H9 (cell line): ENCODE measurements at regions not wholly inside any gene's neighbourhood (a gene's known extent, or its start where the extent isn't known, plus 50 kb on each side); places are given as distances from the start of the nearest gene placed in this dataset.

Source experiments
- DNase-seq: peaks from one replicate; pipeline ENCODE4 v3.0.0-alpha.2; 2017
- H2AFZ ChIP-seq: one replicate; pipeline ENCODE4 v1.6.1; 2013; ENCODE audit warnings: mild to moderate bottlenecking, low read length, control low read depth, moderate library complexity
- H2AK5ac ChIP-seq: 2 replicates; pipeline ENCODE4 v1.6.1; 2013; ENCODE audit warnings: low read length, control low read depth, mixed read lengths; ENCODE audit not compliant: insufficient read length
- H2BK120ac ChIP-seq: one replicate; pipeline ENCODE4 v1.6.1; 2013; ENCODE audit warnings: low read depth, mild to moderate bottlenecking, low read length, control low read depth, inconsistent platforms; ENCODE audit not compliant: poor library complexity, severe bottlenecking
- H2BK12ac ChIP-seq: 2 replicates; pipeline ENCODE4 v1.6.1; 2013; ENCODE audit warnings: low read length, control low read depth, mixed read lengths, low read depth; ENCODE audit not compliant: insufficient read length
- H2BK15ac ChIP-seq: 2 replicates; pipeline ENCODE4 v1.6.1; 2013; ENCODE audit warnings: low read depth, low read length, control low read depth
- H2BK20ac ChIP-seq: one replicate; pipeline ENCODE4 v1.6.1; 2013; ENCODE audit warnings: low read depth, mild to moderate bottlenecking, low read length, control low read depth, inconsistent platforms; ENCODE audit not compliant: poor library complexity, severe bottlenecking
- H2BK5ac ChIP-seq: 2 replicates; pipeline ENCODE4 v1.6.1; 2013; ENCODE audit warnings: low read length, control low read depth, mixed read lengths; ENCODE audit not compliant: insufficient read length
- H3K14ac ChIP-seq: 2 replicates; pipeline ENCODE4 v1.6.1; 2013; ENCODE audit warnings: low read length, control low read depth; ENCODE audit not compliant: insufficient read depth
- H3K18ac ChIP-seq: 2 replicates; pipeline ENCODE4 v1.6.1; 2013; ENCODE audit warnings: low read depth, mild to moderate bottlenecking, mixed read lengths, low read length, control low read depth; ENCODE audit not compliant: insufficient read length
- H3K23ac ChIP-seq: 2 replicates; pipeline ENCODE4 v1.6.1; 2013; ENCODE audit warnings: low read length, control low read depth, mixed read lengths, low read depth; ENCODE audit not compliant: insufficient read length
- H3K23me2 ChIP-seq: 2 replicates; pipeline ENCODE4 v1.6.1; 2013; ENCODE audit warnings: low read depth, mild to moderate bottlenecking, mixed read lengths, low read length, control low read depth; ENCODE audit not compliant: insufficient read length, poor library complexity, severe bottlenecking
- H3K27ac ChIP-seq: 2 replicates; pipeline ENCODE4 v1.5.1; 2013; ENCODE audit warnings: low read length, control low read depth, mixed read lengths, low read depth; ENCODE audit not compliant: insufficient read length
- H3K27me3 ChIP-seq: 2 replicates; pipeline ENCODE4 v1.6.1; 2013; ENCODE audit warnings: low read length, control low read depth, inconsistent platforms; ENCODE audit not compliant: insufficient read depth
- H3K4ac ChIP-seq: 2 replicates; pipeline ENCODE4 v1.6.1; 2013; ENCODE audit warnings: low read depth, mild to moderate bottlenecking, control low read depth, inconsistent platforms, low read length, moderate library complexity
- H3K4me1 ChIP-seq: 2 replicates; pipeline ENCODE4 v1.6.1; 2013; ENCODE audit warnings: low read length, control low read depth, inconsistent platforms; ENCODE audit not compliant: insufficient read depth
- H3K4me2 ChIP-seq: 2 replicates; pipeline ENCODE4 v1.6.1; 2013; ENCODE audit warnings: low read length, control low read depth, mixed read lengths; ENCODE audit not compliant: insufficient read length, insufficient read depth
- H3K56ac ChIP-seq: 2 replicates; pipeline ENCODE4 v1.6.1; 2013; ENCODE audit warnings: low read depth, mild to moderate bottlenecking, mixed read lengths, low read length, control low read depth; ENCODE audit not compliant: insufficient read length
- H3K79me1 ChIP-seq: 2 replicates; pipeline ENCODE4 v1.6.1; 2013; ENCODE audit warnings: low read depth, mild to moderate bottlenecking, moderate library complexity, low read length, control low read depth, inconsistent platforms; ENCODE audit not compliant: insufficient read depth, poor library complexity, severe bottlenecking
- H3K79me2 ChIP-seq: 2 replicates; pipeline ENCODE4 v1.6.1; 2013; ENCODE audit warnings: low read length, control low read depth, inconsistent platforms; ENCODE audit not compliant: insufficient read depth
- H3K9ac ChIP-seq: 2 replicates; pipeline ENCODE4 v1.6.1; 2013; ENCODE audit warnings: low read length, control low read depth, mixed read lengths; ENCODE audit not compliant: insufficient read length; ENCODE audit errors: extremely low read depth
- H3K9me3 ChIP-seq: one replicate; pipeline ENCODE4 v1.6.1; 2013; ENCODE audit warnings: low read depth, low read length, inconsistent platforms; ENCODE audit not compliant: control insufficient read depth
- H3T11ph ChIP-seq: one replicate; pipeline ENCODE4 v1.6.1; 2013; ENCODE audit warnings: mild to moderate bottlenecking, low read length, control low read depth, inconsistent platforms
- H4K20me1 ChIP-seq: one replicate; pipeline ENCODE4 v1.6.1; 2013; ENCODE audit not compliant: control insufficient read depth, insufficient read length, insufficient read depth
- H4K5ac ChIP-seq: 2 replicates; pipeline ENCODE4 v1.6.1; 2013; ENCODE audit warnings: low read depth, mild to moderate bottlenecking, mixed read lengths, low read length, control low read depth; ENCODE audit not compliant: insufficient read length
- H4K8ac ChIP-seq: replicated peaks from 2 replicates; pipeline ENCODE4 v1.6.1; 2013; ENCODE audit warnings: low read length, control low read depth, mixed read lengths, low read depth; ENCODE audit not compliant: insufficient read length
- H4K91ac ChIP-seq: 2 replicates; pipeline ENCODE4 v1.6.1; 2013; ENCODE audit warnings: low read depth, mild to moderate bottlenecking, moderate library complexity, mixed read lengths, low read length, control low read depth; ENCODE audit not compliant: insufficient read length
- H3K27ac Mint-ChIP-seq, 3 experiments: 2 replicates in 2 of 3; 3 replicates in 1 of 3; pipeline ENCODE4 v1.8.0; 2020 to 2021; ENCODE audit warnings: mixed read lengths in 3 of 3, mild to moderate bottlenecking in 1 of 3, moderate library complexity in 1 of 3
- H3K27me3 Mint-ChIP-seq: 2 replicates; pipeline ENCODE4 v1.8.0; 2021; ENCODE audit warnings: low read depth, mild to moderate bottlenecking, moderate library complexity, mixed read lengths
- H3K36me3 Mint-ChIP-seq, 3 experiments: 2 replicates in 2 of 3; 3 replicates in 1 of 3; pipeline ENCODE4 v1.8.0; 2020 to 2021; ENCODE audit warnings: low read depth in 3 of 3, mixed read lengths in 3 of 3; ENCODE audit not compliant: insufficient read depth in 1 of 3
- H3K4me1 Mint-ChIP-seq, 2 experiments: 2 replicates each; pipeline ENCODE4 v1.8.0; 2020; ENCODE audit warnings: mixed read lengths in 2 of 2
- H3K4me3 Mint-ChIP-seq, 2 experiments: 2 replicates in 1 of 2; 3 replicates in 1 of 2; pipeline ENCODE4 v1.8.0; 2020 to 2021; ENCODE audit warnings: mild to moderate bottlenecking in 2 of 2, mixed read lengths in 2 of 2, moderate library complexity in 1 of 2
- H3K9me3 Mint-ChIP-seq, 2 experiments: 2 replicates in 1 of 2; 3 replicates in 1 of 2; pipeline ENCODE4 v1.8.0; 2020; ENCODE audit warnings: mild to moderate bottlenecking in 2 of 2, mixed read lengths in 2 of 2, moderate library complexity in 1 of 2
- CTCF ChIP-seq: fragments of 200-600 bp; sonication (generic); conservative IDR thresholded peaks from 3 replicates; pipeline ENCODE4 v1.8.0; 2021; ENCODE audit warnings: antibody characterized with exemption, mild to moderate bottlenecking
- WGBS: extraction: QIAGEN DNeasy Blood & Tissue Kit; methylation state at CpG from one replicate; pipeline ENCODE4 v1.1.7; 2013; ENCODE audit warnings: missing lambda C conversion rate, low lambda C conversion rate, mixed read lengths; ENCODE audit not compliant: insufficient read length; ENCODE audit errors: extremely low coverage; 5-methylcytosine and 5-hydroxymethylcytosine counted together

- Histone ChIP-seq H2AFZ (no peak overlapping the region), H3K79me1 (no peaks in the 10 kb centered on the region), H4K20me1 (no peaks in the 10 kb centered on the region), H2AK5ac (no peak overlapping the region), H3K23ac (no peak overlapping the region), H2BK20ac (no peak overlapping the region), H3K18ac (no peak overlapping the region), H2BK120ac (no peak overlapping the region), H3K56ac (no peak overlapping the region), H2BK12ac (no peak overlapping the region), H3K4me1 (no peaks in the 10 kb centered on the region), H3T11ph (no peak overlapping the region), H2BK15ac (no peak overlapping the region), H3K27me3 (0 out of 2 replicates have a peak, but pooled peaks cover 2% of the 10 kb centered on the region), H3K9ac (no peak overlapping the region), H3K4ac (no peak overlapping the region), H4K8ac (no peak overlapping the region), H3K14ac (no peak overlapping the region), H3K23me2 (no peaks in the 10 kb centered on the region), H3K9me3 (no peaks in the 10 kb centered on the region), H4K91ac (no peak overlapping the region), H3K79me2 (no peaks in the 10 kb centered on the region; the same call in 1 of the 2 replicates), H4K5ac (no peak overlapping the region), H3K4me2 (no peak overlapping the region), H3K27ac (no peak overlapping the region), H2BK5ac (no peak overlapping the region)
- no peaks in the 10 kb centered on the region for H3K36me3 Mint-ChIP-seq
- no peak for TF ChIP-seq CTCF
- no peaks in the 10 kb centered on the region for H3K9me3 Mint-ChIP-seq
- WGBS, result no CpG with 5 or more reads among the region's 4 CpGs
- H3K4me1 Mint-ChIP-seq, result peaks cover 0 to 15% of the 10 kb centered on the region in 2 experiments; a peak in 2 of 4 replicates
- DNase-seq, result no peak
- peaks cover 2% of the 10 kb centered on the region for H3K27me3 Mint-ChIP-seq
- no peak overlapping the region for H3K27ac Mint-ChIP-seq
- H3K4me3 Mint-ChIP-seq, result no peak overlapping the region
These were observed 295.5 kb upstream of the PROX1 start for GRCh38 chr1:213692321-213692720.
